HG02642 (cell line): ENCODE measurements at regions not wholly inside any gene's neighbourhood (a gene's known extent, or its start where the extent isn't known, plus 50 kb on each side); places are given as distances from the start of the nearest gene placed in this dataset.
"Not testable (repeated sequence)": the region's sequence is repeated elsewhere in the genome, so short reads cannot be mapped to it uniquely, and the experiment has no call there.

ENCODE experiments used
- ATAC-seq: cut with Tn5 transposase; IDR thresholded peaks from one replicate; pipeline ENCODE4 v1.9.1; 2021; ENCODE audit warnings: mild to moderate bottlenecking; ENCODE audit not compliant: unreplicated experiment, poor library complexity

DNA sequence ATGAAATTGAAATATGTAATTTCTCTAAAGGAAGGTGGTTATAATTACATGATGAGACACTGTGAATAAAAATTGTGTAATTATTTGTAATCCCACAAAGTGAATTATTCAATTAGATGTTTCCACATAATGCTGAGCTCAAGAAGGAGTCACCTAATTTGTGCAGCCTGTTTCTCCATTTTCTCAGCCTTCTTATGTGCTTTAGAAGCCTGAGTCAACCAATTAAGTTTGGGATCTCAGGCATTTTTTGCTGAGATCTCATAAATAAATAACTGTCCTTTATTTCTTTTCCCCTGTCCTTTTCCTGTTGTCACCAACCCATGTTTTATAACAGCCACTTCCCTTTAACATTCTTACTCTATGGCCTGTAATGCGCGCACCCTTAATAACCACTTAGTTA lies 506.5 kb upstream of the SEMA3D start:
- ATAC-seq, result no peak

DNA sequence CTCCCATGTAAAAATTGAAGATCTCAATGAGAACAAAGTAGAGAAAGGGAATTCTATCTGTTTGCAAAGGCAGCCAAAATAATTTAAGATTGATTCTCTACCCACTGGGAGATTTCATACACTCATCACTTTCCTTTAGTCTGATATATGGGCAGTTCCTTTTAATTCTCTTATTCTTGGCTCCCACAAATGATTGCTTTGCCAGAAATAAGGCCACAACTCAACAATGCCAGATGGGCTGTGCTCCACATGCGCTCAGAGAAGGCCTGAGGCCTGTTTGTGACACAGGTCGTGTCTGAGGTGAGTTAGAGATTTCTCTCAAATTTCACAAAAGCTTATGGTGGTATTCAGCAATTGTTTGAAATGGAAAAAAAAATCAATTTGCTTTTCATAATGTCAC lies 501.9 kb upstream of the SEMA3D start:
- ATAC-seq, result no peak

DNA sequence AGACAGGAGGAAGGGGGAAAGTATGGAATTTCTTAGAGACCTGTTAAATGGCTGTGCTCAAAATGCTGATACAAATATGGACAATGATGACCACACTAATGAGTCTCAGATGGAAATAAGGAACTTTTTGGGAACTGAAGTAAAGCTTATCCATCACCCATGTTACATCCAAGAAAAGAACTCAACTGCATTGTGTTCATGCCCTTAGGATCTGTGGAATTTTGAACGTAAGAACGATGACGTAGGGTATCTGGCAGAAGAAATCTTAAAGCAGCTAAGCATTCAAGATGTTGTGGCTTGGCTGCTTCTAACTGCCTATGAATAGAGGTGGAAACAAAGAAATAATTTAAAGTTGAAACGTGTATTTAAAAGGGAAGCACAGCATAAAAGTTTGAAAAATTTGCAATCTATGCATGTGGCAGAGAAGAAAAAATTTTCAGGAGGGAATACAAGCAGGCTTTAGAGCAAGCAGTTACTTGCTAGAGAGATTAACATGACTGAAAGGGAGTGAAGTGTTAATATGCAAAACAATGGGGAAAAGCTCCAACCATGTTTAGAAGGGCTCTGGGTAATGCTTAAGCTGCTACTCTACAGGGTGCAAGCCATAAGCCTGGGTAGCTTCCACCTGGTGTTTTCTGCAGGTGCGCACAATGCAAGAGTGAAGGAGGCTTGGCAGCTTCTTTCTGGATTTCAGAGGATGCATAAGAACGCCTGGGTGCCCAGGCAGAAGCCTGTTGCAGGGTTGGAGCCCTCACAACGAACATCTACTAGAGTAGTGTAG lies 499.7 kb upstream of the SEMA3D start:
- ATAC-seq, result no peak

DNA sequence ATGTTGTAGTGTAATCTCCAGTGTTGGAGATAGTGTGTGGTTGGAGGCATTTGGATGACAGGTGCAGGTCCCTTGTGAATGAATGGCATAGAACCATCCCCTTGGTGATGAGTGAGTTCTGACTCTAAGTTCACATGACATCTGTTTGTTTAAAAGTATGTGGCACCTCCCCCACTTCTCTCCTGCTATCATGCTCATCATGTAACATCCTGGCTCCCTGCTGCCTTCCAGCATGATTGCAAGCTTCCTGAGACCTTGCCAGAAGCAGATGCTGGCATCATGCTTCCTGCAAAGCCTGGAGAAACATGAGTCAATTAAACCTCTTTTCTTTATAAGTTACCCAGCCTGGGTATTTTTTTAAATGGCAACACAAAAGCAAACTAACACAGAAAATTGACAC lies 499.0 kb upstream of the SEMA3D start:
- ATAC-seq, result no peak

DNA sequence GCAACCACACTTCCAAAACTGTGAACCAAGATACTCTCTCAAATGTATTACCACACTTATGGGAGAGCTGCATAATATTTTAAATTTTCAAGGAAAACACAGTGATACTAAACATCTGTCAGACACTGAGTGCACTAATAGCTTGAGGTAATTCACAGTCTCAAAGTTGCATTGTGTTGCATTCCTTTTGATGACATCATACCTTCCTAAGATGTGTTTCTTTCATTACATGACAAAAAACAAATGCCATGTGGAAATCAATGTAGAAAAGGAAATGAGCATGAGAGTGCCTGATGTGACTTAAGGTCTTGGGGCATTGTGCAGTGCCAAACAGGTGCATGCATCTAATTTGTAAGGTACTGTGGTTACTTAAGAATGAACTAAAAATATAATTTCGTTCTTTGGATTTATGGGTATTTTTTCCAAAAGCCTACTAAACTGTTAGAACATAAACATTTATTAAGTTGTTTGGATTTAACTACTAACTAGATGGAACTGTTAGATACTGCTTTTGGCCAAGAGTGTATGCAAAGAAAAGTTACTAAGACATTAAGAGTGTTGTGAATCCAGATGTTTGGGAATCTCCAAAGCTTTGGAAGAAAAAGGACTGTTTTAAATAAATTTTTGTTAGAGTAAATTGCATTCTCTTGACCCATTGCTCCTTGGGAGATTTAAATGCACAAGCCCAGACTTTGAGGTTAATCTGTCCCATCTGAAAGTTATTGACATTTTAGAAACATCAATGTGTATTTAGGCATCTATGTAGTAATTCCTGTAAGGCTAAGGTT lies 496.2 kb upstream of the SEMA3D start:
- no peak for ATAC-seq

DNA sequence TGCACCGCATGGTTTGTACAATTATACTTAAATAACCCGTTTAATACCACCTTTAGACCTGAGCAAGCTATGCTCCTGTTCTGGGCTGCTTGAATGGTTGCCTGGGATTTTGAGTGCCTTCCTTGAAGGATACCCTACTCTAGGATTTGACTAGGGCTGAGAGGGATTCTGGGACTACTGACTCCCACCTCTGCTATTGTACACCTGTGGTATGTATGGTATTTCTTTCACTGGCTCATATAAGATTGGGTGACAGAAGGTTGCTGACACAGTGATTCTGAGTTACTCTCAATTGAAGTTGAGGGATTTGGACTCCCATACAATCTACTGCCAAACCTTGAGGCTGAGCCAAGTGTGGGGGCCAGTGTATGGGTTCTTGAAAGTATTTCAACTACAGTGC lies 494.4 kb upstream of the SEMA3D start:
- ATAC-seq, result no peak

DNA sequence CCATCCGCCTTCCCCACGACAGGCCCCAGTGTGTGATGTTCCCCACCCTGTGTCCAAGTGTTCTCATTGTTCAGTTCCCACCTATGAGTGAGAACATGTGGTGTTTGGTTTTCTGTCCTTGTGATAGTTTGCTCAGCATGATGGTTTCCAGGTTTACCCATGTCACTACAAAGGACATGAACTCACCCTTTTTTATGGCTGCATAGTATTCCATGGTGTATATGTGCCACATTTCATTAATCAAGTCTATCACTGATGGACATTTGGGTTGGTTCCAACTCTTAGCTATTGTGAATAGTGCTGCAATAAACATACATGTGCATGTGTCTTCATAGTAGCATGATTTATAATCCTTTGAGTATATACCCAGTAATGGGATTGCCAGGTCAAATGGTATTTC lies 488.2 kb upstream of the SEMA3D start:
- not testable (repeated sequence) for ATAC-seq

DNA sequence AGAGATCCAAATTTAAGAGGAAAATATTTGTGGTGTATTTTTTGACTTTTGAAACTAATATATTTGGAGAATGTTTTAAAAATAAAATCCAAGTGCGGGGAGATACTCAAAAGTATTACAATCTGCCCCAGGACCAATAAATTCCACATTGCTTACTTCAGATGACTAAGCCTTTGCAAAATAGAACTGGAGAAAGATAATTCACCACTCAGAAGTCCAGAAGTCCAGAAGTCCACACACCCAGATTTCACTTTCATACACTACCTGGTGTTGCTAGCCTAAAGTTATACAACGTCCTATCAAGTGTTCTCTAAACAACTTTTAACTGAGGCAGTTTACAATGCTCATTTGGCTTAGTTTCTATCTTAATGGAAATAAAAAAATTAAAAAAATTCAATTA lies 487.0 kb upstream of the SEMA3D start:
- ATAC-seq, result no peak

DNA sequence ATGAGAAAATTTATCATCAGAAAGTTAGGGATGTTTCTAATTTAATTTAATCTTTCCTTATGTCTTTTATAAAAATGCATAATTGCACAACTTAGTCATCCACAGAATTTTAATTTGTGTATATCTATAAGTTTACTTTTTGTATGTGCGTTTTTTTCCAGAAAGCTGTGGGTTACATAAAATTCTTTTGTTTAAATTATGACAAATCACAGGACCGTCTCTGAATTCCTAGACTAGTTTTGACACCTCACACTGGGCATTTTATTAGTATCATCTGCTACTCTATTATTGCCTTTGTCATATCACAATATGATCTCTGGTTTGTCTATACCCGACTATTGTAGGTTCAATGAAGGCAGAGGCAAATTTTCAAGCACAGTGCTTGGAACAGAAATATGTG lies 482.4 kb upstream of the SEMA3D start:
- ATAC-seq, result no peak

DNA sequence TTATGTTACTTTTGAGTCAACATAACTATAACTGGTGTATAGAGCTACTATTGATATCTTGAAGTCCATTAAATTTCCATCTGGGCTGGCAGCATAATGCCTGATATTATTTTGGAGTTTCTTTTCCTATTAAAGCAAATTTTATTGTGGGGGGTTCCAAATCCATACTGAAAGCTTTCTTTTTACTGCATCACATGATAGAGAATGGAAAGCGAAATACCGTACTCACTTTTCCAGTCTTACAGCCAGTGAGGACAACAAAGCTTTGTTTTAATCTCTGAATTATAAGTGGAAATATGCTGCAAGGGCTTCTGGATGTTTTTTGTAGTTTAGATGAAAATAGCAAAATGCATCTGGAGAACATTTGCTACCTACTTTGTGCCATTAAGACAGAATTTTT lies 477.5 kb upstream of the SEMA3D start:
- no peak for ATAC-seq

DNA sequence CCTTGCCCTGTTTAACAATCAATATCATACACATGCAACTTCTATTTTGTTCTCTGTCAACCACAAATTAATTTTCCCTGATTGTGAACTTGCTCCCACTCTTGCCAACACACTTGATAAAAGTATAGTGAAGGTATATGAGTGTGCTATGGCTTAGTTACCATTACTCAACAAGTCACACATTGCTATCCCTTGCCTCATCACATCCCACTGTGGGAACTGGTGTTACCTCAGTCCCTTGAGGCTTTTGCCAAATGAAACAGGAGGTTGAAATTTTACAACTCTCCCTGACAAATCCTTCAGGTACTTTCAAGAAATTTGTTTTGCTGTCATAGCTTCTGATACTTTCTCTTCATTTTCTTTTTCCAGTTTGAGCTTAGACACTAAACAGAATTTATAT lies 472.5 kb upstream of the SEMA3D start:
- ATAC-seq, result no peak

DNA sequence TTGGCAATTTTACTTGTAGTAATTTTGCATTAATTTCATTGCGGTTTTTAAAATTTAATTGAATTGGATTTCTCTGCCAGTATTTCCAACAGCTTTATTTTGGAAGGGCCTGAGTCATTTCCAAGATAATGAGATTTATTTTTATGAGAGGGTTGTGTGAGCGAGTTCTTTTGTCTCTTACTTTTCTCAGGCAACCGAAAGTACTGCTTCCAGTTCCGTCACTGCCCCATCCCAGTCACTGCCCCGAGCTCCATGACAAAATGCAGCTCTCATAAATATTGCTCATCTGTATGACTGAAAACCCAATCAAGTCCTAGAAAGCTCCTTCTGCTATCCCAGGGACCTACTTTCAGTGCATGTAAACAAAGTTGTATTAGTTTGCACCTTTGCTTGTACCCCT lies 468.4 kb upstream of the SEMA3D start:
- ATAC-seq, result no peak

DNA sequence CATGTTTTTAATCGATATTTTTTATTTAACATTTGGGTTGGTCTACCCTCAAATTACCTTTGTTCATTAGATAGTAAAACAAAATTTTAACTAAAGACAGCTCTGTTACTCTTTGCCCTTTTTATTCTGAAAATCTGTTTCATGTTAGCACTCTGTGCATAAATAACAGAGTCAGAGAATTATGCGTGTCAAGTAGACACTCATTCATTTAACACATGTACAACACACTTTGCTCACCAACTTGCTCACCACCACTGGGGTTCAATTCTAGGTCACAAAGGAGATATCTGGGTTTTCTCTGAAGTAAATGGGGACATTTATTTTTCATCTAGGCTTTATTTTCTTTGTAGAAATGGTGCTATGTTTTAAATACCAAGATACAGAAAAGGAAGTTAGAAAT lies 457.4 kb upstream of the SEMA3D start:
- no peak for ATAC-seq

DNA sequence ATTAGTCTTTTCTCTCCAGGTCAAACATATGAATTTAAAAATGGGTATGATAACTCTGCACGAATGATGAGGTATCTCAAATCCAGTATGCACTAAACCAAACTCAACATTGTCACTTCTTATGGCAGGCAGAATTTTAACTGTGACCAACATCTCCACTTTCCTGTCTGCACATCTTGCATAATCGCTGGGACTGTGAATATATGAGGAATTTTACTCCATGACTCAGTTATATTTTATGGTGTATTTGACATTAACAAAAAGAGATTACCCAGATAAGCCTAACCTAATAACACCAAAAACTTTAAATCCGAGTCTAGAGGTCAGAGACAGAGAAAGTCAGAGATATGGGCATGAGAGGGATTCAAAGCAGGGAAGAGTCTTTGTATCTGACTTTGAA lies 454.5 kb upstream of the SEMA3D start:
- ATAC-seq, result no peak

DNA sequence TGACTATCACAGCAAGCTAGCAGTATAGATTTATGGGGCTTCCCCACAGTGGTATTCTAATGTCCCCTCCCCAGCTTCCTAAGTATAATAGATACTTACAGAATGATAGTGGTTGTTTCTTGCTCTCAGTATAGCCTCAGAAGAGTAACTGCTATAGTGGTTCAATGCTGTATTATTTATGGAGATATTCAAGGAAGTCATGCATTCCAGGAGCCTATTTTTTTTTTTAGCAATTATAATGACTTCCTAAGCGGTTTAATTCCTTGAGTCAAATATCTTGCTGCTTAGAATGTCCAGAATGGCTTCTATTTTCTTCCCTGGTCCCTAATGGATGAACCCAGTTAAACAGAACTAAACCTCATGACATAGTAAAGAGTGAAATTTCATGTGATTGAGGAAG lies 451.5 kb upstream of the SEMA3D start:
- ATAC-seq, result no peak

DNA sequence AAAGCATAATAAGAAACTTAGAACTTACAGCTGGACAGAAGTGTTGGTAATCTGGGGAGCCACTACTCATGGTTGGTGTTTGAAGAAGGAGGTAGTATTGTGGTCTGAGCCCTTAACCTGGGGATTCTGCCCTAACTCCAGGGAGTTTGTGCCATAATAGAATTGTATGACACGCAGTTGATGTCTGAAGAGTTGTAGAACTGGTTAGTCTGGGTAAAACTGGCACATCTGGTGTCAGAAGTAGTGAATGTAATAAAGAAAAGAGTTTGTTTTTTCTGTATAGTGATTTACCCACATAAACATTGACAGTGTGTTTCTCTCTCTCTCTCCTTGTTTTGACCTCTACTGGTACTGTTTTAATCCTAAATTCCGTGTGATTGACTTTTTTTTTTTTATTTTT lies 448.1 kb upstream of the SEMA3D start:
- no peak for ATAC-seq

DNA sequence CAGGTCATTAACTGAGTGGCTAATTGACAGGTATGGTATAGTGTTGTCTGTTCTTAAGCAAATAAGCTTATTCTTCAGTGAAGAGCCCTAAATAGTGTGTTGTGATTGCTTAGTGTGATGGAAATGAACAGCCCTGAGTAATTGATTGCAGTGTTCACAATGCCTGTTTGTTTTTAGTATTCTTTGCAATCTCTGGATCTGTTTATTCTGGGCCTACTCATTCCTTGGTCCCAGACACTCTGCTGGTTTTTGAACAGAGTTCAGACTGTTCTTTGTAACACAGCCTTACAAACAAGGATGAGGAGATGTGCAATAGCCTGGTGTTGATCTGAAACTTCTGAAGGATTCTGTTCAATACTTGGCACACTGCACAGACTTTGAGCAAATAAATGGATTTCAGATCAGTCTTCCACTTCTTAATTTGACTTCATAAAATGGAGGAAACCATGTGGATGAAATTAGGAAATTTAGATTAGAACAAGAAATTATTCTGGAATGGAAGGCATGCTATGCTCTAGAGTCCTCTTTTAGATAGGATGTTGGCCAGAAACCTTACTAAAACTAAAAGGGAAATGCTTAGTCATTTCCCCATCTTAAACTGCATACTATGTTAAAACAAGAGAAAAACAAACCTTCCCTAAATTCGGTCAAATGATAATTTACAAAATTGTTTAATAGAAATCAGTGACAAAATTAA lies 444.2 kb upstream of the SEMA3D start:
- ATAC-seq, result no peak

DNA sequence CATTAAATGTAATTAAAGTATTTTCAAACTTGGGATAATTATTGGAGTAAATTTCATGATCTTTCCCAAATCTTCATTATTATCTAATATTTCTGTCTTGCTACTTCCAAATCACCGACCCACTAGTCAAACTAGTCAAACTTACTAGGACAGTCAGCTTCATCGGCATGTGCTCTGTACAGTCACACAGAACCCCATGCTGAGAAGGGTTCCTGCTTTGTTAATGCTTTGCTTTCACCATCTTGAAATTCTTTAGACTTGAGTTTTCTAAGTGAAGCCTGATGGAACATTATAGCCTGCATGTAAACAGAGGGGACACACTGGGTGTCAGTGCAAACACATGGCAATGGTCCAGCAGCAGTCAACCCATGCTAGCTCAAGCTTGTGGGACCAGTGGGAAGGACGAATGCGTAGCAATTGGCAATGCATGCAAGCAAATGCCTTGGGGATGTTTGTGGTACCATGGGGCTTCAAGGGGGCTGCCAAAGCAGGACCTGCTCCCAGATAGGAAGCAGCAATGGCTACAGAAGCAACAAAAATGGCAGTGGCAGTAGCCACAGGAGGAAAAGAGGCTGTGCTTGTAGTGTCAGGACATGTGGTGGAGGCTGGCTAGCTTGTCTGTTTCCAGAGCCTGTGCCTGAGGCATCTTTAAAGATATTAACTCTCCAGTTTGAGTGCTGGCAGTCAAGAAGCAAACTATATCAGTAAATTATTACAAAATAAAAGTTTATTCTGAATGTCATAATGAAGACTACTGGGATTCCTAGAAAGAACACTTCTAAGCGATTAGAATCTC lies 441.1 kb upstream of the SEMA3D start:
- no peak for ATAC-seq

DNA sequence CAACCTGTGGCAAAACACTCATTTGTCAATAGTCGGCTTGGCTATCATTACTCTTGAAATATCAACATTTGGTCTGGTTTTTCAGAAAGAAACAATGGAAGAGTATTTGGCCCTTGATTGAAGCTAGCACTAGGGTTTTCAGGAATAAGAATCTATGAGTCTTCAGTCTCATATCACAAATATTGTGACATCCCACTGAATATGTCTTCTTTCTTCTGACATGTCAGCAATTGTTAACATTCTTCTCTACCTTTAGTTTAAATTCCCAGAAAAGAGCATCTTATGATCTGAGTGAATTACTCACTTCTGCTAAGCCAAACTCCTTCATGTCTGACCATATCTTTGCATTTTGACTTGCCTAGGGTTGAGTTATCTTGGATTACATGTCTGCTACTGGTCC lies 435.2 kb upstream of the SEMA3D start:
- ATAC-seq, result no peak

DNA sequence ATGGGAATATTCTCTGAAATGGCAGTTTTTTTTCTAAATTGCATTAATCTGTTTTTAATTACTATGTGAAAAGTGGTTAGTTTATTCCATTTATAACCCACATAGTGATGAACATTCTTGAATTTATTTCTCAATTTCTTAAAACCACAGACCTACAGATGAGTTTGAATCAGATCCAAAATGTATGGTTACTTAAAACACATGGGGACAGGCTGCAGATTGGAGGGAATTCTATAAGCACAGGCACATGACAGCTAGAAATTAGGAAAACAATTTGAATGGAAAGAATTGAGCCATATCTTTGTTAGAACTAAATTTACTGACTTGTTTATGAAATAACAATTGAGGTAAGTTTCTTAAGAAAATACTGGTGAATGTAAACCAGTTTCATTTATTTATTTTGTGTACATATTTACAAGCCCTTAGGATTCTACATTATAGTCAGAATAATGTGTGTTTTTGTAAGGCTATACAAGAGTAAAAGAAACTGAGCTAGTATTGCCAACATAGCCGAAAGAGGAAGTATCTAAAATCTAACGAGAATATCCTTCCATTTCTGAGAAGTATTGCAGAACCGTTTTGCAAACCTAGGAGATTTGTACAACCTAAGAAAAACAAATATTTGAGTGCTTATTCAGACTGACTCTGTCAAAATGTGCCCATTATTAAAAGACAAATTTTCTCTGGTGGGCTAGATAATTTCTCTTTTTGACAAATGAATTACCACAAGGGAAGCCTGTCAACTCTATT lies 434.3 kb upstream of the SEMA3D start:
- ATAC-seq, result no peak
